ENCODE measurements at regions not wholly inside any gene's neighbourhood (a gene's known extent, or its start where the extent isn't known, plus 50 kb on each side); places are given as distances from the start of the nearest gene placed in this dataset.
"Not testable (repeated sequence)": the region's sequence is repeated elsewhere in the genome, so short reads cannot be mapped to it uniquely, and the experiment has no call there.

GRCh38 chr10:109665321-109665720 lies 258.0 kb downstream of the XPNPEP1 start:
- DNase-seq (ENCODE audit: low spot score) = no peak
- in situ Hi-C loops (cut with MboI; ENCODE audit: low pct_unique_long_range_greater_than_20kb, low sequenced_read_pairs, unreplicated experiment) = no loop called here
- no peak for TF ChIP-seq CTCF (IDR thresholded peaks at IDR 0.05; ENCODE audit: extremely low read depth, insufficient read depth, missing control alignments)

GRCh38 chr10:109664554-109664953 lies 258.8 kb downstream of the XPNPEP1 start:
- TF ChIP-seq CTCF (IDR thresholded peaks at IDR 0.05; ENCODE audit: extremely low read depth, insufficient read depth, missing control alignments) = no peak
- in situ Hi-C loops (cut with MboI; ENCODE audit: low pct_unique_long_range_greater_than_20kb, low sequenced_read_pairs, unreplicated experiment) = no loop called here
- no peak for DNase-seq (ENCODE audit: low spot score)

GRCh38 chr10:109663122-109663521 lies 260.2 kb downstream of the XPNPEP1 start:
- TF ChIP-seq CTCF (IDR thresholded peaks at IDR 0.05; ENCODE audit: extremely low read depth, insufficient read depth, missing control alignments) = no peak
- in situ Hi-C loops (cut with MboI; ENCODE audit: low pct_unique_long_range_greater_than_20kb, low sequenced_read_pairs, unreplicated experiment) = no loop called here
- no peak for DNase-seq (ENCODE audit: low spot score)

- DNase-seq (ENCODE audit: low spot score); in situ Hi-C loops (cut with MboI; ENCODE audit: low pct_unique_long_range_greater_than_20kb, low sequenced_read_pairs, unreplicated experiment): not testable (repeated sequence)
These were observed 270.7 kb downstream of the XPNPEP1 start for GRCh38 chr10:109652612-109653011.

GRCh38 chr10:109650228-109650627 lies 273.1 kb downstream of the XPNPEP1 start:
- no peak for TF ChIP-seq CTCF (IDR thresholded peaks at IDR 0.05; ENCODE audit: extremely low read depth, insufficient read depth, missing control alignments)
- in situ Hi-C loops (cut with MboI; ENCODE audit: low pct_unique_long_range_greater_than_20kb, low sequenced_read_pairs, unreplicated experiment) = no loop called here
- no peak for DNase-seq (ENCODE audit: low spot score)

- no peak for TF ChIP-seq CTCF (IDR thresholded peaks at IDR 0.05; ENCODE audit: extremely low read depth, insufficient read depth, missing control alignments)
- in situ Hi-C loops (cut with MboI; ENCODE audit: low pct_unique_long_range_greater_than_20kb, low sequenced_read_pairs, unreplicated experiment) = no loop called here
- no peak for DNase-seq (ENCODE audit: low spot score)
These were observed 275.7 kb downstream of the XPNPEP1 start for GRCh38 chr10:109647627-109648026.

- TF ChIP-seq CTCF (IDR thresholded peaks at IDR 0.05; ENCODE audit: extremely low read depth, insufficient read depth, missing control alignments) = no peak
- no peak for DNase-seq (ENCODE audit: low spot score)
- in situ Hi-C loops (cut with MboI; ENCODE audit: low pct_unique_long_range_greater_than_20kb, low sequenced_read_pairs, unreplicated experiment) = no loop called here
These were observed 289.5 kb downstream of the XPNPEP1 start for GRCh38 chr10:109633846-109634245.

GRCh38 chr10:109633017-109633416 lies 290.3 kb downstream of the XPNPEP1 start:
- in situ Hi-C loops (cut with MboI; ENCODE audit: low pct_unique_long_range_greater_than_20kb, low sequenced_read_pairs, unreplicated experiment); DNase-seq (ENCODE audit: low spot score): not testable (repeated sequence)
